Keratinocyte (primary cell): ENCODE measurements at regions not wholly inside any gene's neighbourhood (a gene's known extent, or its start where the extent isn't known, plus 50 kb on each side); places are given as distances from the start of the nearest gene placed in this dataset.

Experiments used
- DNase-seq: peaks from one replicate; pipeline ENCODE4 v3.0.0-alpha.2; 2011; ENCODE audit warnings: low read depth, missing footprints, low spot score
- FAIRE-seq: peaks from 2 replicates; lab custom pipeline; 2011; peaks lifted over from hg19 to GRCh38; lab: Jason Lieb, UNC
- H2AFZ ChIP-seq: 2 replicates; pipeline ENCODE4 v1.6.0; 2012; ENCODE audit warnings: low read length, control low read depth, inconsistent platforms; ENCODE audit not compliant: control insufficient read depth
- H3K27ac ChIP-seq: 2 replicates; pipeline ENCODE4 v1.5.1; 2011; ENCODE audit warnings: low read length; ENCODE audit not compliant: control insufficient read depth, insufficient read depth
- H3K27me3 ChIP-seq: 3 replicates; pipeline ENCODE4 v1.6.0; 2011; ENCODE audit warnings: low read length; ENCODE audit not compliant: control insufficient read depth, insufficient read depth; ENCODE audit errors: extremely low read depth
- H3K36me3 ChIP-seq, 2 experiments: 2 replicates in 1 of 2; 3 replicates in 1 of 2; pipeline ENCODE4 v1.5.1; 2011; ENCODE audit warnings: low read length in 2 of 2, mild to moderate bottlenecking in 1 of 2; ENCODE audit not compliant: control insufficient read depth in 2 of 2, insufficient read depth in 2 of 2; ENCODE audit errors: extremely low read depth in 1 of 2
- H3K4me1 ChIP-seq: 3 replicates; pipeline ENCODE4 v1.5.1; 2011; ENCODE audit warnings: low read length; ENCODE audit not compliant: control insufficient read depth, insufficient read depth; ENCODE audit errors: extremely low read depth
- H3K4me2 ChIP-seq: 3 replicates; pipeline ENCODE4 v1.6.0; 2011; ENCODE audit warnings: low read depth, low read length; ENCODE audit not compliant: control insufficient read depth, insufficient read depth; ENCODE audit errors: extremely low read depth
- H3K4me3 ChIP-seq, 3 experiments: fragments of 200-600 bp in 1 of 3; sonication (generic) in 1 of 3; 2 replicates in 2 of 3; 3 replicates in 1 of 3; pipeline ENCODE4 v1.5.1; 2011 to 2016; ENCODE audit warnings: low read length in 3 of 3, mild to moderate bottlenecking in 3 of 3, control low read depth in 2 of 3, inconsistent platforms in 1 of 3, low read depth in 1 of 3, mixed read lengths in 1 of 3, mixed run types in 1 of 3, moderate library complexity in 1 of 3; ENCODE audit not compliant: control insufficient read depth in 2 of 3, insufficient read depth in 2 of 3; ENCODE audit errors: extremely low read depth in 1 of 3
- H3K79me2 ChIP-seq: 2 replicates; pipeline ENCODE4 v1.6.0; 2012; ENCODE audit warnings: low read length; ENCODE audit not compliant: control insufficient read depth, insufficient read depth
- H3K9ac ChIP-seq: 3 replicates; pipeline ENCODE4 v1.6.0; 2011; ENCODE audit warnings: low read length; ENCODE audit not compliant: control insufficient read depth, insufficient read depth; ENCODE audit errors: extremely low read depth
- H3K9me1 ChIP-seq: 3 replicates; pipeline ENCODE4 v1.6.0; 2011; ENCODE audit warnings: low read length; ENCODE audit not compliant: control insufficient read depth, insufficient read depth; ENCODE audit errors: extremely low read depth
- H3K9me3 ChIP-seq: 2 replicates; pipeline ENCODE4 v1.5.1; 2012; ENCODE audit warnings: low read depth, low read length; ENCODE audit not compliant: control insufficient read depth
- H4K20me1 ChIP-seq: 3 replicates; pipeline ENCODE4 v1.6.0; 2011; ENCODE audit warnings: low read length; ENCODE audit not compliant: control insufficient read depth, insufficient read depth; ENCODE audit errors: extremely low read depth
- EZH2 ChIP-seq: IDR thresholded peaks from one replicate; pipeline ENCODE4 v1.6.1; 2012; ENCODE audit warnings: inconsistent platforms, mild to moderate bottlenecking, low read length, moderate library complexity
- dilution Hi-C: fragments of 300-500 bp; cut with MboI; formaldehyde crosslinking; loops from one replicate; pipeline ENCODE4 v1.7.0; 2020; ENCODE audit warnings: low sequenced_read_pairs; ENCODE audit not compliant: extremely low pct_ligation_motif_present
- TF ChIP-seq, protein P1 (sequence below), 3 experiments: IDR thresholded peaks in 1 of 3; conservative IDR thresholded peaks in 1 of 3; optimal IDR thresholded peaks in 1 of 3; 2 replicates in 2 of 3; 3 replicates in 1 of 3; pipeline versions ENCODE3 to v1.5.1; 2011; ENCODE audit warnings: low read length in 3 of 3, mild to moderate bottlenecking in 3 of 3, moderate library complexity in 2 of 3, control low read depth in 1 of 3, inconsistent platforms in 1 of 3; ENCODE audit not compliant: insufficient read depth in 2 of 3; ENCODE audit errors: extremely low read depth in 1 of 3

DNA sequence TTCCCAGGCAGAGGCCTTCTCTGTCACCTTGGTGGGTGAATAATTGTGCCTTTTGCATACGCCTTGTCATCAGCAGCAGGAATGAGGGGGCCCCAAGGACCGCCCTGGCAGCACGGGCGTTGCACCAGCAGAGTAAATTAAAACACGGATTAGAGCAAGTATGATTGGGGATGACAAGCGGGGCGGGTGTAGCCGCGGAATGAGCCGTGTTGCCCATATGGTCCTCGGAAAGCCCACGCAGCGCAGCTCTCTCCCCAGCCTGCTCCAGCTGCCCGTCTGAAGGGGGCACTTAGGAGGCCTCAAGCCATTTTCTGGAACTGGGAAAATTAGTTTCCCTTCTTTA is 299.4 kb upstream of the IRX3 start:
- TF ChIP-seq, protein P1, sequence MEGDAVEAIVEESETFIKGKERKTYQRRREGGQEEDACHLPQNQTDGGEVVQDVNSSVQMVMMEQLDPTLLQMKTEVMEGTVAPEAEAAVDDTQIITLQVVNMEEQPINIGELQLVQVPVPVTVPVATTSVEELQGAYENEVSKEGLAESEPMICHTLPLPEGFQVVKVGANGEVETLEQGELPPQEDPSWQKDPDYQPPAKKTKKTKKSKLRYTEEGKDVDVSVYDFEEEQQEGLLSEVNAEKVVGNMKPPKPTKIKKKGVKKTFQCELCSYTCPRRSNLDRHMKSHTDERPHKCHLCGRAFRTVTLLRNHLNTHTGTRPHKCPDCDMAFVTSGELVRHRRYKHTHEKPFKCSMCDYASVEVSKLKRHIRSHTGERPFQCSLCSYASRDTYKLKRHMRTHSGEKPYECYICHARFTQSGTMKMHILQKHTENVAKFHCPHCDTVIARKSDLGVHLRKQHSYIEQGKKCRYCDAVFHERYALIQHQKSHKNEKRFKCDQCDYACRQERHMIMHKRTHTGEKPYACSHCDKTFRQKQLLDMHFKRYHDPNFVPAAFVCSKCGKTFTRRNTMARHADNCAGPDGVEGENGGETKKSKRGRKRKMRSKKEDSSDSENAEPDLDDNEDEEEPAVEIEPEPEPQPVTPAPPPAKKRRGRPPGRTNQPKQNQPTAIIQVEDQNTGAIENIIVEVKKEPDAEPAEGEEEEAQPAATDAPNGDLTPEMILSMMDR (optimal IDR thresholded peaks at IDR 0.05 in 1 of 3, IDR thresholded peaks at IDR 0.05 in 1 of 3, conservative IDR thresholded peaks at IDR 0.05 in 1 of 3; ENCODE audit: extremely low read depth in 1 of 3, insufficient read depth in 2 of 3, low read length in 3 of 3) = no peak
- no peak for TF ChIP-seq EZH2
- DNase-seq (no peak), FAIRE-seq (no peak)
- H3K27ac ChIP-seq = no peak overlapping the region
- H3K79me2 ChIP-seq = no peaks in the 10 kb centered on the region
- H4K20me1 ChIP-seq = no peaks in the 10 kb centered on the region
- no peaks in the 10 kb centered on the region for H3K9me3 ChIP-seq
- H3K4me3 ChIP-seq = no peak overlapping the region
- no peak overlapping the region for H2AFZ ChIP-seq
- dilution Hi-C loops = no loop called here
- H3K9me1 ChIP-seq = no peaks in the 10 kb centered on the region
- H3K36me3 ChIP-seq = no peaks in the 10 kb centered on the region
- no peak overlapping the region for H3K4me2 ChIP-seq
- H3K9ac ChIP-seq = no peak overlapping the region
- no peaks in the 10 kb centered on the region for H3K27me3 ChIP-seq
- H3K4me1 ChIP-seq = no peaks in the 10 kb centered on the region

DNA sequence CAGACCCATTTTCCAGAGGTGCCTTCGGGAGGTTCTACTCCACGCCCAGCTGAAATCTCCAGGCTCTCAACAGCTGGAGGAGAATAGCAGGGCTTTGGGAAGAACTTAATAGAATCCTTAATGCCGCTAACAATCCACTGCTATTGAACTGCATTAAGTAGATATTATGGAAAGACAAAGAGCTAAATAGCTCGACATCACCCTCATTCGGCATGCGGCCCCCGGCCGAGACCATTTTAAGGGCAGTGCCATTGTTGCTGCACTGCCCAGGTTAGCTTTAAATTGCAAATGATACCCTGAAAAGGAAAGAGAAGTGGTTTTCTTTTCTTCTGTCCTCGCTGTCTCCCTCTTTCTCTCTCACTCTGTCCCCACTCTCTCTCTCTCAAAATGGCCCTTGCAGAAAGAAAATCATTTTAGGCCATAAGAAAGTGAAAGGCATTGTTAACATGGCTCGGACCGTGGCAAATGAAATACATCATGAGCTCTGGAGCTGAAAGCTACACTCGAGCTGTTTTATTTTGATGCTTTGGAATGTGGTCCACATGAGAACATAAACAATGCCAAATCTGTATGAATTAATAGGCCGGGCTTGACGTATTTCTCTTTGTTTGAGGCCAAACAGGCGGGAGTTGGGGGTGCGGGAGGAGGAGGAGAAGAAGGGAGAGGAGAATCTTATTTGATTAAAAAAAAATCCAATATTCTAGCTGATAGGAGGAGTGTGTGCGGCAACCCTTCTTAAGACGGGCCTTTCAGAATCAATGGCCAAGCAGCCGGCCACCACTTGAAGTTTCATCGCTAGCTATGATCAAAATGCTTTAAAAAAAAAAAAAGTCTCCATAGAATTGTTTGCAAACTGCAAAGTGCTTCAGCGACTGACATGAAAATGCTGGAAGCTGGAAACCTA is 298.8 kb upstream of the IRX3 start:
- Histone ChIP-seq H4K20me1 (no peaks in the 10 kb centered on the region), H3K36me3 (no peaks in the 10 kb centered on the region), H3K79me2 (no peaks in the 10 kb centered on the region), H3K9ac (no peak overlapping the region), H3K9me3 (no peaks in the 10 kb centered on the region), H3K27ac (no peak overlapping the region), H3K27me3 (no peaks in the 10 kb centered on the region), H3K9me1 (no peaks in the 10 kb centered on the region), H2AFZ (no peak overlapping the region), H3K4me2 (no peak overlapping the region), H3K4me3 (no peak overlapping the region), H3K4me1 (no peaks in the 10 kb centered on the region)
- TF ChIP-seq, protein P1 (optimal IDR thresholded peaks at IDR 0.05 in 1 of 3, IDR thresholded peaks at IDR 0.05 in 1 of 3, conservative IDR thresholded peaks at IDR 0.05 in 1 of 3; ENCODE audit: extremely low read depth in 1 of 3, insufficient read depth in 2 of 3, low read length in 3 of 3) = no peak
- TF ChIP-seq EZH2 = no peak
- no peak for FAIRE-seq
- no peak for DNase-seq
- dilution Hi-C loops = no loop called here
